SK-N-SH treated with all-trans-retinoic acid at 6 μM for 48 hours (cell line): ENCODE measurements at regions not wholly inside any gene's neighbourhood (a gene's known extent, or its start where the extent isn't known, plus 50 kb on each side); places are given as distances from the start of the nearest gene placed in this dataset.

Source experiments
- PATZ1 ChIP-seq: fragments of 250-450 bp; sonication (Bioruptor Pico); IDR thresholded peaks from 2 replicates; pipeline ENCODE4 v1.8.0; 2020; ENCODE audit warnings: mild to moderate bottlenecking, moderate library complexity, borderline replicate concordance
- RARB ChIP-seq: fragments of 250-450 bp; sonication (Bioruptor Pico); IDR thresholded peaks from 2 replicates; pipeline ENCODE4 v1.8.0; 2021; ENCODE audit warnings: mild to moderate bottlenecking, moderate library complexity

- TF ChIP-seq PATZ1 (no peak), RARB (CRISPR knock-in tag) (no peak)
These were observed 1711.4 kb upstream of the PIK3C3 start for GRCh38 chr18:40243607-40244006.
